Stimulated activated CD4-positive, alpha-beta T cell treated with anti-CD3 and anti-CD28 coated beads, Interleukin-1b, Interleukin-23, amount 100 ng/mL, for 48 hours (primary cell): ENCODE measurements at regions not wholly inside any gene's neighbourhood (a gene's known extent, or its start where the extent isn't known, plus 50 kb on each side); places are given as distances from the start of the nearest gene placed in this dataset.
A peak's percentile ranks its signal among the peaks of the same experiment; 100 is the strongest.

Experiments
- DNase-seq: peaks from one replicate; pipeline ENCODE4 v3.0.0-alpha.2; 2020

DNA sequence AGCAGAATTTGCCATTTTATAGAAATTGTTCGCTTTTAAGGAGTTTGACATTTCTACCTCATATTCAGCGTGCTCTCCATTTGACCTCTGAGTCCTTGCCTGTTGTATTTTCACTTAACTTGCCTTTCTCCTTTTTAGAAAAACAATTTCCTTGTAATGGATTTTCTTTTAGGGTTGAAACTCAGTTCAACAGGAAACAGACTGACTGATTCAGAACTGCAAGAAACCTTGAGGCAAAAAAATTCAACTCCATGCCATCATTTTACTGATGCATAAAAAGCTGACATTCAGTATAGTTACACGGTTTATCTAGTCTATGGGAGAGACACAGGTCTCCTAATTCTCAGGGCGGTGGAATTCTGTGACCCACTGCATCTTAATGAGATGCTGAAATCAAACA is 59.8 kb downstream of the MRPS30 start:
- no peak for DNase-seq

DNA sequence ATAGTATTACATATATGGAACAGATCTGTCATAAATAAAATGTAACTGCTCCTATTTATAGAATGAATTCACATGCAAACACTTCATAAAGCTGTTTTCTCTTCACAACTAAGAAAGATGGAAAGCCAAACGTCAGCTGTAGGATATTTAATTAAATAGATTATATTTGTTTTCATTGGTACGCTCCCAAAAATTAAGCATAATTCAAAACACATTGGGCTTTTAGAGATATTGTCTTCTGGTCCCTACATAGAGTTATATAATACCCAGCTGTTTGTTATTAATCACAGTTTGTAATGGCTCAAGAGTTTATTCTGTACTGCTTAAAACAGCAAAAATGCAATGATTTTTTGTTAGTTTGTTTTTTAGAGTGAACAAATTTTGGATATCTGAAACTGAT is 61.2 kb downstream of the MRPS30 start:
- no peak for DNase-seq

DNA sequence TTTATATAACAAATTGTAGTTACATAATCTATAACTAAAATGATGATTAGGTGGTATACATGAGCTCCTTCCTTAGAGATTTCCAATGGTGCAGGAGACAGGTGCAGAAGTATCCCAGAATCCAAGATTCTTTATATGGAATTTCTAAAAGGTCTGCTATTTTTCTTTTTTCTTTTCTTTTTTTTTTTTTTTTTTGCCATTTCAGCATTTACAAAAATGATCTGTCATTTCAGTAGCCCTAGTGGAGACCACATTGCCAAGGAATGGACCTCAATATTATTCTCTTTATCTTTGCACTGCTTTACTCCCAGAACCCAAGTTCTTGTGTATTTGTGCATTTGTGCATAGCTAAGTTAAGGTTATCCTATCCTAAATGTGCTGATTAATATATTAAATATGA is 61.7 kb downstream of the MRPS30 start:
- DNase-seq, result no peak

DNA sequence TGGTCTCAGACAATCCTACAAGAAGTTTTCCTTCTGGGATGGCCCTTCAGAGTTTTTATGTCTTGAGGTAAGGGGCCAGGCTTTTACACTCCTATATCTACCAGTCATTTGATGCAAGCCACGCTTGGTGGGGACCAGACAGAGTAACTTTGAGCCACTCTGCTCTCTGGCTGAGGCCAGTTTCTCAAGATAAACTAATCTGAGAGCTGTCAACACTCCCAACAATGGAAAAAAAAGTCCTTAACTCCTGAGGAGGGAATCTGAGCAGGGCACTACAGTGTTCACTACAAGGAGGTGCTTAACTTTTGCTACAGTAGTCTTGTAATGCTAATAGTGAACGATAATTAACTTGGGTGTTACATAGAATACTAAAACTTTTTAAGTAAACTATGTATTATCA is 62.7 kb downstream of the MRPS30 start:
- no peak for DNase-seq

DNA sequence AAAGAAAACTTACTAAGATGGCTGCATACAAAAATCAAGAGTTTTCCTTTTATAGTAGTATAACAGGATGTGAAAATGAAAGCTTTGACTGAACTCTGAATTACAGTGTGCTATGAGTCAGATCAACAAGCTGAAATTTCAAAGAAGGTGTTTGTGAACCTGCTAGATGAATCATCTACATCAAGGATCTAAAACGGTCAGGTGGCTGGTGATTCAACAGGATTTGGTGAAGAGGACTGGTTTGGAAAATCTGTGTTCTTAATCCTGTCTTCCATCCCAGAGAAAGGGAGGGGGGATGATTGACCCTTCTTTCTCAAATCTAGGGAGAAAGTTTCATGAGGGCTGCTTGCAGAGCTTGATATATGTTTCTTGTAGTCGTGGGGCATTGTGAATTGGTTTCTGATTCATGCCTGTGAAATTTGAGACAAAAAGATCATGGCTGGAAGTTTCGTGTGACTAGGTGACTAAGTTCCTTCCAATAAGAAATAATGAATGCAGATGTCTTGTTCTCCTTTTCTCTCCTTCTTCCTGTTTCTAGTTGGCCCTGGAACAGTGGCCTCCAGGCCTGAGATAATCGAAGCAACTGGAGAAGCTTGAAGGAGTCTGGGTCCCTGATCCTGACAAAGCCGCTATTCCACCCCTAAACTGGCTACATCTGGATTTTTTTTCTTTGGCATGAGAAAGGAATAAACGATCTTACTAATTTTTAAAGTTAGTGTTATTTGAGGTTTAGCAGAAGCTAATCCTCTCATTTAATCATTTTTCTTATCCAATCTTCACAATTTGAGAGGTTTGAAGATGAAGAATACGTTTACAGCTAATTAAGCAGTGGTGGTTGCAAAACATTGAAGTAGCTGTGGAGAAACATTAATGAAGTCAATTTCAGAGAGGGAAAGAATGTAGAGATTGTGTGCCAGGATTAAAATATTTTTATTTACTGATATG is 67.2 kb downstream of the MRPS30 start:
- DNase-seq, result peak; percentile 30

- DNase-seq, result no peak
Measured at GRCh38 chr5:44881266-44881665, 72.5 kb downstream of the MRPS30 start.

- no peak for DNase-seq
Measured at GRCh38 chr5:44884036-44884435, 75.3 kb downstream of the MRPS30 start.

GRCh38 chr5:44885903-44886302 is 77.2 kb downstream of the MRPS30 start:
- no peak for DNase-seq

DNA sequence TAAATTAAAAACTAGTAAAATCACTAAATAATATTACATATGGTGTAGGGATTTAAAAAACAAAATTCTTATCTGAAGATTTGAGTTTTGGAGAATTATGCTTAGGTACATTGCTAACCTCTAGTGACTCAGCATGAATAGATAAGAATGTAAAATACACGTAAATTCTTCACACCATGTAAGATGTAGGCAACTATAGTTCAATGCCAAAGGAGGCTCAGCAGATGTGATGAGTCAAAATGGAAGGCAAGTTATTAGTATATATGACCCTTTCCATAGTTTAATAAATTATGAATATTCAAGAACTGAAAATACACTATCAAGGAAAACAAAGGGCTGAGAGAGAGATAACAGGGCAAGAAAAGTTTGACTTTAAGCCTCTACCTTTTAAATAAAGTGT is 79.0 kb downstream of the MRPS30 start:
- no peak for DNase-seq

- no peak for DNase-seq
Measured at GRCh38 chr5:44888435-44888834, 79.7 kb downstream of the MRPS30 start.

DNA sequence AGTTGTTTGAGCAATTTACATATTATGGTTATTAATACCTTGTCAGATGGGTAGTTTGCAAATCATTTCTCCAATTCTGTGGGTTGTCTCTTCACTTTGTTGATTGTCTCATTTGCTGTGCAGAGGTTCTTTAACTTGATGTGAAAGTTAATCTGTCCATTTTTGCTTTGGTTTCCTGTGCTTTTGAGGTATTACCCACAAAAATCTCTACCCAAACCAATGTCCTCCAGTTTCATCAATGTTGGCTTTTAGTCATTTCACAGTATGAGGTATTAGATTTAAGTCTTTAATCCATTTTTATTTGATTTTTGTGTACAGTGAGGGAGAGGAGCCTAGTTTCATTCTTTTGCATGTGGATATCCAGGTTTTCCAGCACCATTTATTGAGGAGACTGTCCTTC is 82.4 kb downstream of the MRPS30 start:
- DNase-seq, result no peak

DNA sequence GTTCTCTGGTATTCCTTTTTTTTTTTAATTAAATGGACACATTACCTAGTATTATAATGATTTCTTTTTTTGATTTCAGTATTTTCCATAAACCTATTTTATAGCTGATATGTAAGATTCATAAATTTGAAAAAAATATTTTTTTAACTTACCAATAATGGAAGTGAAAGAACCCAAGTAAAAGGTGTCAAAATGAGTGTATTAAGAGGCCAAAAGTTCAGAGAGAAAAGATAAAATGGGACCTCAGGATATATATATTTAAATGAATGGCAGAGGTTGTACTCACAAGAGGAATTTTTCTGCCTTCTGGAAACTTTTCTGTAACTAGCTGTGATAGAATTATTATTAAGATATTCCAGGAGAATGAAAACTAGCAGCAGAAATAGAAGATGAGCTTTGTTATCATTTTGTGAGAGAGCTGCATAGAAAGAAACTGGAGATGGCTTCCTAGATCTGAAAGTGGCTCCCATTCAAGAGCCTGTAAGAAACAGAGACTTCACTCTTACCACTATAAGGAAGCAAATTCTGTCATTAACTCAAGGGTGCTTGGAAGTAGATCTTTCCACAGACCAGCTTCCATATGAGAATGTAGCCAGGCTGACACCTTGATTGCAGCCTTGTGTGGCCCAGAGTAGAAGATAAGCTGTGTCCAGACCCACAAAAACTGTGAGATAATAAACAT is 91.7 kb downstream of the MRPS30 start:
- DNase-seq, result no peak

DNA sequence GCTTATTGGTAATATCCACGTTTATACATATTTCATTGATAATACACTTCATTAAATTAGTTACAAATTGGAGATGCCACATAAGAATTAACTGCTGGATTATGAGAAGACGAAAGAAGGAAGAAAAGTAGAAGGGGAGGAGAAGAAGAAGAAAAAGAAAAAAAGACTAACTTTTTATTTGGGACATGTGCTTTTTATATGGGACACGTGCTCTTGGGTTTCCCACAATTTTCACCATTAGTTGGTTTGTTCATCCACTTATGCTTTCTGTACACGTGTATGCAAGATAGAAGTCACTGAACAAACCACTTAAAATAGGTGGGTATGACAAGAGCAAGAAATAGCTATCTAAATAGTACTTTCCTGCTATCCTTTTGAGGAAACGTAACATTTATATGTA is 98.6 kb downstream of the MRPS30 start:
- DNase-seq, result no peak

DNA sequence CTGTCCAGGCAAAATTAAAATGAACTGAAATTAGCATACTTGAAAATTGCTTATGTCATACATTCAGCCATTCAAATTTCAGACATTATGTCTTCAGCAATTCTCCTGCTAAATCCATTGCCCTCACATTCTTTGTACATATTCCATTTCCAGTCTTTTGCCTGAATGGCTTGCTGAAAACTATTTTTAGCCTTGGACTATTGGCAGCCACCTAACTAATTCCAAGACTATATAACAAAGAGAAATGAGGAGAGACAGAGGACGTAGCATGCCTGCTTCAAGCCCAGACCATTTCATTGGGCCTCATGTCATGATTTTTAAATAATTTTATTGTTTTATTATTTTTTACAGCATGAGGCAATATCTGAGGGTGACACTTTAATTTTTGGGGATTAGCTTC is 100.3 kb downstream of the MRPS30 start:
- no peak for DNase-seq

GRCh38 chr5:44911501-44911900 is 102.8 kb downstream of the MRPS30 start:
- DNase-seq, result no peak

- DNase-seq, result no peak
Measured at GRCh38 chr5:44914221-44914620, 105.5 kb downstream of the MRPS30 start.

DNA sequence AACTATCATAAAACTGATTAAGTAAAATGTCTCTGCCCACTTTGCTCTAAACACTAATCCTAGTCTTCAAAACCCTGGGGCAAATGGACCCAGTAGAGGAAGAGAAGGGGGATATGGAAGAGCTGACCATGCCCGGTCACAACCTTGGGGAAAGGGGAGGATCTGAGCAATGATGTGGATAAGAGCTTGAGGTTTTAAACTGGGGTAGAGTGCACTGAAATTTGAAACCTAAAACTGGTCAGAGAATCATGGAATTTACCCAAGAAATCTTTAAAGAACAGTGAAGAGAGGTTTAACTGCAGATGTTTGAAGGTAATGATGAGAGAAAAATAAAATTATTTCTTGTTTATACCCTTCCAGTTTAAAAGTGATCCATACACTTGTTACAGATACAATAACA is 110.8 kb downstream of the MRPS30 start:
- no peak for DNase-seq

- no peak for DNase-seq
Measured at GRCh38 chr5:44927115-44927733, 118.5 kb downstream of the MRPS30 start.

DNA sequence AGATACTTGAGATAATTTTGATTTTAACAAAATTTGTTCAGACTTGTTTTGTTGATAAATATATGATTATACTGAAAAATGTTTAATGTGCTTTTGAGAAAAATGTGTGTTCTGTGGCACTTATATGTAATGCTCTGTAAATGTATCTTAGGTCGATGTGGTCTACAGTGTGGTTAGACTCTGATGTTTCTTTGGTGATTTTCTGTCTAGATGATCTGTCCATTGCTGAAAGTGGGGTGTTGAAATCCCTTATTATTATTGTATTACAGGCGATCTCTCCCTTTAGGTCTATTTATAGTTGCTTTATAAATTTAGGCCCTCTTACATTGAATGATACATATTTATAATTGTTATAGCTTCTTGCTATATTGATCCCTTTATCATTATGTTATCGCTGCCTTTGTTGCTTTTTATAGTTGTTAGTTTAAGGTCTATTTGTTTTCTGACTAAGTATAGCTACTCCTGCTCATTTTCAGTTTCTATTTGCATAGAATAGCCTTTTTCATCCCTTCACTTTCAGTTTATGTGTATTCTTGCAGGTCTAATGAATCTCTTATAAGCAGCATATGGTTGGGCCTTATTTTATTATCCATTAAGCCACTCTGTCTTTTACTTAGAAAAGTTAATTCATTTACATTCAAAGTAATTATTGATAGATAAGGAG is 124.3 kb downstream of the MRPS30 start:
- DNase-seq, result no peak

DNA sequence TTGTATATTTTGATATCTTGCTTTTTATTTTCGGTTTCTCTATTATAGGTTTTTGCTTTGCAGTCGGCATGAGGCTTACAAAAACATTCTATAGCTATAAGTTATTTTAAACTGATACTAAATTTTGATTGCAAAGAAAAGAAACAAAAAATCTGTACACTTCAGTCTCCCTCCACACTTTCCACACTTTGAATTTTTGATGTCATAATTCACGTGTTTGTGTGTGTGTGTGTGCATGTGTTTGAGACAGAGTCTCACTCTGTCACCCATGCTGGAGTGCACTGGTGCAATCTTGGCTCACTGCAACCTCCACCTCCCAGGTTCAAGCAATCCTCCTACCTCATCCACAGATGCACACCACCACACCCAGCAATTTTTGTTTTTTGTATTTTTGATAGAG is 124.9 kb downstream of the MRPS30 start:
- no peak for DNase-seq

DNA sequence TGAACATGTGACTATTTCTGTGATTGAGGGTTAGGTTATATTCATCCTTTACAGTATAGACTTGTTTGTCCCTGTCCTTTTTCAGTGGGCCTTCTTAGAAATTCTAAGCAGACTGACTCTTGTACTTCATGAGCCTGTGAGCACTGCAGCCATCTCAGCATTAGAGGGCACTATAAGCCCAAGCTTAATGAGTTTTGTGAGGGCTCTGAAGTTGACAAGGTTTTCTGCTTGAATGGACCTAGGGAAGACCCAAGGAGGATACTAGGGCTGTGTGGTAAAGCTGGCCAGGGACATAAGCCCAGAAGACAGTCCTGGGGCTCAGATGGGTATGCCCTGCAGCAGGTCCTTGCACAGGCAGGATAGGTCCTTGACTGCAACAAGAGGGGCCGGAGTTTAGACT is 126.5 kb downstream of the MRPS30 start:
- no peak for DNase-seq

DNA sequence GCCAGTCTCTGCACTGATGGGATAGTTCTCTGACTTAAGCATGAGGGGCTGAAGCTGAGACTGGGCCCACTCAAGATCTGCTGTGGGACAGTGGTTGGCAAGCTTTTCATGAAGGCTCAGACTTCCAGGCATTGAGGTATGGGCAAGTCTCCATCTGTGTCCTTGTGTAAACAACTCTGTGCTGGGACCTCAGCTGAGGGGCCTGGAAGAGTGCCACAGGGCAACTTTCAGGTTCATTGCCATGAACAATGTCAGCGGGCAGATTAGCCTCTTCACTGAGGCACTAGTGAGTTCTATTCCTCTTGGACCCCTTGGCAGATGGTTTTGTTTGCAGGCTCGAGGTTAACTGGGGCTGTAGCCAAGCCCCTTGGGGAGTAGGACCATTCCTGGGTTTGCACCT is 127.1 kb downstream of the MRPS30 start:
- no peak for DNase-seq

DNA sequence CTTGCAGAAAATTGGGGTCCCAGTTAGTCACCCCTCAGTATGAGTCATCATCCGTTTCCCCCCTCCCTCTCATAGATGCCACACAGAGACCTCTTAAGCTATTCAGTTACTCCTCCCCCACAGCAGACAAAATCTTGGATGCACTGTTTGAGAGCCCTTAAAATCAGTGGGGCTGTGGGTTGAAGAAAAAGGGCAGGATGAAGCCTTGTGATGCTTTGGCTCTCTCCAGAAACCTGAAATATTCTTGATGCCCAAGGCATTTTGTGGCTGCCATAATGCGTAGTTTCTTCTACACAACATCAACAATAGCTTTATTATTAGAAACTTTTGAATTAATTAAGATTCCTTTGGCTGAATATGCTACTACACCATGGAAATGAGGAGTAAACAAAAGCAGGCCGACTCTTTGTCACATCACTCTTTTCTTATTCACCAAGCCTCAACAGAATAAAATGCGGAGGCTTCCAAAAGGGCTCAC is 133.8 kb downstream of the MRPS30 start:
- DNase-seq, result no peak
